Chondrocyte (in vitro differentiated cells): ENCODE measurements at regions not wholly inside any gene's neighbourhood (a gene's known extent, or its start where the extent isn't known, plus 50 kb on each side); places are given as distances from the start of the nearest gene placed in this dataset.

Source experiments
- DNase-seq: peaks from one replicate; pipeline ENCODE4 v3.0.0; 2021; ENCODE audit warnings: mixed read lengths, low spot score
- H3K27ac Mint-ChIP-seq: one replicate; pipeline ENCODE4 v1.8.0; 2021; ENCODE audit warnings: mild to moderate bottlenecking, moderate library complexity, mixed read lengths; ENCODE audit not compliant: unreplicated experiment
- H3K27me3 Mint-ChIP-seq: 2 replicates; pipeline ENCODE4 v1.8.0; 2021; ENCODE audit warnings: low read depth, mixed read lengths
- H3K36me3 Mint-ChIP-seq: 2 replicates; pipeline ENCODE4 v1.8.0; 2021; ENCODE audit warnings: low read depth, mixed read lengths
- H3K4me1 Mint-ChIP-seq: 2 replicates; pipeline ENCODE4 v1.8.0; 2021; ENCODE audit warnings: low read depth, mild to moderate bottlenecking, mixed read lengths
- H3K4me3 Mint-ChIP-seq: one replicate; pipeline ENCODE4 v1.8.0; 2021; ENCODE audit warnings: mild to moderate bottlenecking, moderate library complexity, mixed read lengths; ENCODE audit not compliant: unreplicated experiment
- H3K9me3 Mint-ChIP-seq: 2 replicates; pipeline ENCODE4 v1.8.0; 2021; ENCODE audit warnings: low read depth, mixed read lengths
- TF ChIP-seq, protein P1 (sequence below): fragments of 200-600 bp; sonication (generic); IDR thresholded peaks from 2 replicates; pipeline ENCODE4 v1.5.0; 2021; ENCODE audit warnings: antibody characterized with exemption, mild to moderate bottlenecking, moderate library complexity

DNA sequence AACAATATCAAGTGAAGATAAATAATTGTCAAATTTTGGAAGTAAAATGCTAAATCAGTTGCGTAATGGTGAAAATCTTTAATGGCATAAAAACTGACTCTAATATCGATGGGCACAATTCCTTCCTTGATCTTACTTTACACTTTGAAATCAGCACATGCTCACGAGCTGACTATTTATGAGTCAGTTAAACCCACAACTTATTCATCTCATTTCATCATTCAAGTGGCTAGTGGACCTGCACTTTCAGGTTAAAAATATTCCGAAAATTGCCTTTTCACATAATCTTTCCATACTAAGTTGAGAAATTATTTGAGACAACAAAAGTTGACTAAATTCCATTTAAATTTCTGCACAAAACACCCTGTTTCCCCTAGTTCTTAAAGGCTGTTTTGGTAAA lies 582.1 kb upstream of the TENM3 start:
- no peak for DNase-seq
- no peak overlapping the region for H3K4me3 Mint-ChIP-seq
- peaks cover 42% of the 10 kb centered on the region for H3K4me1 Mint-ChIP-seq

GRCh38 chr4:181661923-181662322 lies 581.3 kb upstream of the TENM3 start:
- Mint-ChIP-seq H3K9me3 (no peaks in the 10 kb centered on the region), H3K27ac (peak overlapping the region; percentile 73), H3K36me3 (no peaks in the 10 kb centered on the region), H3K4me1 (peaks cover 42% of the 10 kb centered on the region), H3K27me3 (no peaks in the 10 kb centered on the region), H3K4me3 (no peak overlapping the region)
- TF ChIP-seq, protein P1, sequence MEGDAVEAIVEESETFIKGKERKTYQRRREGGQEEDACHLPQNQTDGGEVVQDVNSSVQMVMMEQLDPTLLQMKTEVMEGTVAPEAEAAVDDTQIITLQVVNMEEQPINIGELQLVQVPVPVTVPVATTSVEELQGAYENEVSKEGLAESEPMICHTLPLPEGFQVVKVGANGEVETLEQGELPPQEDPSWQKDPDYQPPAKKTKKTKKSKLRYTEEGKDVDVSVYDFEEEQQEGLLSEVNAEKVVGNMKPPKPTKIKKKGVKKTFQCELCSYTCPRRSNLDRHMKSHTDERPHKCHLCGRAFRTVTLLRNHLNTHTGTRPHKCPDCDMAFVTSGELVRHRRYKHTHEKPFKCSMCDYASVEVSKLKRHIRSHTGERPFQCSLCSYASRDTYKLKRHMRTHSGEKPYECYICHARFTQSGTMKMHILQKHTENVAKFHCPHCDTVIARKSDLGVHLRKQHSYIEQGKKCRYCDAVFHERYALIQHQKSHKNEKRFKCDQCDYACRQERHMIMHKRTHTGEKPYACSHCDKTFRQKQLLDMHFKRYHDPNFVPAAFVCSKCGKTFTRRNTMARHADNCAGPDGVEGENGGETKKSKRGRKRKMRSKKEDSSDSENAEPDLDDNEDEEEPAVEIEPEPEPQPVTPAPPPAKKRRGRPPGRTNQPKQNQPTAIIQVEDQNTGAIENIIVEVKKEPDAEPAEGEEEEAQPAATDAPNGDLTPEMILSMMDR: no peak
- DNase-seq: no peak

More for the DNA sequence above, 582.1 kb upstream of the TENM3 start:
- H3K27ac Mint-ChIP-seq: peak overlapping the region; percentile 73
- no peaks in the 10 kb centered on the region for H3K27me3 Mint-ChIP-seq
- H3K36me3 Mint-ChIP-seq: no peaks in the 10 kb centered on the region
- no peaks in the 10 kb centered on the region for H3K9me3 Mint-ChIP-seq
- TF ChIP-seq, protein P1: no peak

- Mint-ChIP-seq H3K27me3 (no peaks in the 10 kb centered on the region), H3K9me3 (no peaks in the 10 kb centered on the region), H3K4me1 (peaks cover 42% of the 10 kb centered on the region), H3K36me3 (no peaks in the 10 kb centered on the region), H3K4me3 (no peak overlapping the region), H3K27ac (peak overlapping the region; percentile 73)
- no peak for DNase-seq
- TF ChIP-seq, protein P1: no peak
These were observed 580.8 kb upstream of the TENM3 start for GRCh38 chr4:181662383-181662782.

DNA sequence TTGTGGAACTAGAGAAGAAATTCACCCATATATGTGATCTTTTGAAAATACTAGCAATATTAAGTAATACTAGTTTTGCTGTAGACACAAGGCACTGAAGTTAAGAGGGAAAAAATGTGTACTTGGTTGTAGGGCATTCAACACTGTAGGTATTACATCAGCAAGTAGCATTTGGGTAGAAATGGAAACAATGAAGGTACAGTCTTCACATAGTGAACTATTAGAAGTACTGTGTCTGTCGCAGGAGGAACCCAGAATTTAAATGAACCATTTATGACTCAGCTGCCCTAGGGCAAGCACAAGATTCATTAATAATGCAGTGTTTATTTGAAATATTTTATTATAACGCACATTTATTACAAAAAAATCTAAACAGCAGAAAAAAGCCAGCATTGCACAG lies 572.7 kb upstream of the TENM3 start:
- TF ChIP-seq, protein P1: no peak
- Mint-ChIP-seq H3K27ac (no peak overlapping the region), H3K27me3 (no peaks in the 10 kb centered on the region), H3K4me1 (peaks cover 8% of the 10 kb centered on the region), H3K9me3 (no peaks in the 10 kb centered on the region), H3K4me3 (no peak overlapping the region), H3K36me3 (no peaks in the 10 kb centered on the region)
- no peak for DNase-seq

GRCh38 chr4:181671672-181672071 lies 571.5 kb upstream of the TENM3 start:
- TF ChIP-seq, protein P1: no peak
- DNase-seq: no peak
- Mint-ChIP-seq H3K27ac (no peak overlapping the region), H3K36me3 (no peaks in the 10 kb centered on the region), H3K27me3 (no peaks in the 10 kb centered on the region), H3K4me1 (peaks cover 8% of the 10 kb centered on the region), H3K4me3 (no peak overlapping the region), H3K9me3 (no peaks in the 10 kb centered on the region)
